Body of pancreas (tissue), 4 donors: ENCODE measurements at regions not wholly inside any gene's neighbourhood (a gene's known extent, or its start where the extent isn't known, plus 50 kb on each side); places are given as distances from the start of the nearest gene placed in this dataset.

Source experiments
- ATAC-seq: fragments of 150-250 bp; one replicate; pipeline ENCODE4 v1.9.1; 2016
- DNase-seq, 4 donors: peaks; one replicate each; pipeline ENCODE4 v3.0.0-alpha.2; 2019
- H3K27ac ChIP-seq, 4 donors: fragments of 200-600 bp; sonication (generic); 1 replicate in 3 of 4; 2 replicates in 1 of 4; pipeline versions ENCODE4 v1.5.1 to v1.6.1; 2016 to 2019; ENCODE audit warnings: mild to moderate bottlenecking in 1 of 4, mixed read lengths in 1 of 4, moderate library complexity in 1 of 4
- H3K27me3 ChIP-seq, 2 donors: fragments of 200-600 bp; sonication (generic); one replicate each; pipeline ENCODE4 v1.6.0; 2016; ENCODE audit warnings: mild to moderate bottlenecking in 1 of 2
- H3K36me3 ChIP-seq, 2 donors: fragments of 200-600 bp; sonication (generic); replicated peaks in 1 of 2; 2 replicates each; pipeline ENCODE4 v1.5.1; 2016; ENCODE audit warnings: low read depth in 2 of 2; ENCODE audit not compliant: insufficient read depth in 1 of 2
- H3K4me1 ChIP-seq: fragments of 200-600 bp; sonication (generic); one replicate; pipeline ENCODE4 v1.6.0; 2016
- H3K4me3 ChIP-seq, 2 donors: fragments of 200-600 bp; sonication (generic); 1 replicate in 1 of 2; 2 replicates in 1 of 2; pipeline ENCODE4 v1.5.1; 2016 to 2019
- H3K9me3 ChIP-seq, 3 donors: fragments of 200-600 bp; sonication (generic); 1 replicate in 2 of 3; 2 replicates in 1 of 3; pipeline ENCODE4 v1.5.1; 2016
- CTCF ChIP-seq, 7 experiments: fragments of 450-650 bp in 4 of 7; fragments of 200-600 bp in 3 of 7; sonication (generic) in 3 of 7; IDR thresholded peaks; one replicate each; pipeline ENCODE4 v1.5.1; 2016 to 2019; ENCODE audit warnings: antibody characterized with exemption in 7 of 7
- POLR2A ChIP-seq, 3 donors: fragments of 450-650 bp; IDR thresholded peaks; one replicate each; pipeline ENCODE4 v1.6.1; 2016; ENCODE audit warnings: antibody characterized with exemption in 3 of 3, mild to moderate bottlenecking in 2 of 3
- WGBS, 2 donors: methylation state at CpG; one replicate each; pipeline ENCODE4 v1.1.5; 2017; 5-methylcytosine and 5-hydroxymethylcytosine counted together
- intact Hi-C: fragments of 100-400 bp; cut with DNase I; formaldehyde crosslinking; loops from one replicate; pipeline ENCODE4 v1.15.1; 2023

- TF ChIP-seq CTCF (IDR thresholded peaks at IDR 0.05): no peak
- TF ChIP-seq POLR2A (IDR thresholded peaks at IDR 0.05): no peak
- ATAC-seq: no peak
Measured at GRCh38 chr3:65238652-65239051, 550.9 kb upstream of the ADAMTS9 start.

DNA sequence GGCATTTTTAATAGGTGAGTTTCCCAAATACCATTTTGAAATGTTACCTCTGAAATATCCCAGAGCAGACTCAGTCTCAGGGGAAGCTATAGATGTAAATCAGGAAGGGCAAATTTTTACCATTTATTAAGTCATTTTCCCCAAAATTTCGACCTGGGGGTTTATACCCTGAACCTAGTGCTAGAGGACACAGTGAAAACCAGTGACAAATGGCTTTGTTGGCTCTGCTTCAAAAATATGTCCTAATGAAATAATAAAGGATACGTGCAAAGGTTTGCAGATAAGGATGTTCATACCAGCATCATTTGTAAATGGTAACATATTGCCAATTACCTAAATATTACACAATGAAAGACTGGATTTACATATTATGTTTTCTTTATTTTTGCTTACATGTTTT is 546.7 kb upstream of the ADAMTS9 start:
- WGBS, 2 donors: 32 to 38% methylated on average over 2 of the region's 2 CpGs
- Histone ChIP-seq H3K9me3 (no peaks in the 10 kb centered on the region), H3K27ac (no peak overlapping the region), H3K4me1 (no peaks in the 10 kb centered on the region), H3K4me3 (no peak overlapping the region), H3K36me3 (no peaks in the 10 kb centered on the region), H3K27me3 (no peaks in the 10 kb centered on the region)
- TF ChIP-seq POLR2A (IDR thresholded peaks at IDR 0.05) (no peak), CTCF (IDR thresholded peaks at IDR 0.05) (no peak)
- no peak for DNase-seq
- no peak for ATAC-seq
- intact Hi-C loops: no loop called here

More at GRCh38 chr3:65238652-65239051, 550.9 kb upstream of the ADAMTS9 start:
- H3K36me3 ChIP-seq: no peaks in the 10 kb centered on the region
- H3K4me3 ChIP-seq: no peak overlapping the region
- no peak overlapping the region for H3K27ac ChIP-seq
- intact Hi-C loops: no loop called here
- no peaks in the 10 kb centered on the region for H3K27me3 ChIP-seq
- H3K4me1 ChIP-seq: no peaks in the 10 kb centered on the region
- DNase-seq: no peak
- 59 to 74% methylated on average over 2 of the region's 2 CpGs for WGBS, 2 donors
- no peaks in the 10 kb centered on the region for H3K9me3 ChIP-seq

GRCh38 chr3:65233561-65233960 is 545.8 kb upstream of the ADAMTS9 start:
- ATAC-seq: no peak
- no peaks in the 10 kb centered on the region for H3K27me3 ChIP-seq

DNA sequence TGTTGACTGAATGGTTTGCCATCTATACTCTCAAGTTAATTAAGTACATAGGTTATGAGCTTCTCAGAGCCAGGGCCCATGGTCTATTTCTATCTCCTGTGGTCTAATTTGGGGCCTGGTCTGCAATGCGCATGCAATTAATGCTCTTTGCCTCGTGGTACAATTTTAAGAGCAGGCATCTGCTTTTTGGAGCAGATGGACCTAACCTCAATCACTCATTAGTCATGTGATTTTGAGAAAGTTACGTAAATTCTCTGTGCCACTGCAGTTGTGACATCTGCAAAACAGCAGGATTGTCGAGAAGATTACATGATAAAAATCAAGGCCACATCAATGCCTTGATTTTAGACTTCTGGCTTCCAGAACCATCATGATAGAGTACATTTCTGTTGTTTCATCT is 543.7 kb upstream of the ADAMTS9 start:
- Histone ChIP-seq H3K27me3 (no peaks in the 10 kb centered on the region), H3K36me3 (no peaks in the 10 kb centered on the region), H3K4me3 (no peak overlapping the region), H3K27ac (no peak overlapping the region), H3K4me1 (no peaks in the 10 kb centered on the region), H3K9me3 (no peaks in the 10 kb centered on the region)
- intact Hi-C loops: no loop called here
- DNase-seq: no peak
- TF ChIP-seq CTCF (IDR thresholded peaks at IDR 0.05): no peak
- TF ChIP-seq POLR2A (IDR thresholded peaks at IDR 0.05): no peak
- ATAC-seq: no peak
- WGBS, 2 donors: 77 to 85% methylated on average over 4 of the region's 4 CpGs

More at GRCh38 chr3:65233561-65233960, 545.8 kb upstream of the ADAMTS9 start:
- H3K27ac ChIP-seq: no peak overlapping the region
- no peak for DNase-seq
- no peak overlapping the region for H3K4me3 ChIP-seq
- no peaks in the 10 kb centered on the region for H3K9me3 ChIP-seq
- 83 to 87% methylated on average over 5 of the region's 5 CpGs for WGBS, 2 donors
- no peaks in the 10 kb centered on the region for H3K4me1 ChIP-seq
- TF ChIP-seq POLR2A (IDR thresholded peaks at IDR 0.05): no peak
- TF ChIP-seq CTCF (IDR thresholded peaks at IDR 0.05): no peak
- intact Hi-C loops: no loop called here
- no peaks in the 10 kb centered on the region for H3K36me3 ChIP-seq

- Histone ChIP-seq H3K4me3 (no peak overlapping the region), H3K4me1 (no peaks in the 10 kb centered on the region), H3K27ac (no peak overlapping the region), H3K27me3 (no peaks in the 10 kb centered on the region), H3K36me3 (no peaks in the 10 kb centered on the region), H3K9me3 (no peaks in the 10 kb centered on the region)
- ATAC-seq (no peak), DNase-seq (no peak)
- 71 to 75% methylated on average over 14 of the region's 14 CpGs for WGBS, 2 donors
- no peak for TF ChIP-seq CTCF (IDR thresholded peaks at IDR 0.05)
- TF ChIP-seq POLR2A (IDR thresholded peaks at IDR 0.05): no peak
- intact Hi-C loops: no loop called here
Measured at GRCh38 chr3:65230261-65231139, 542.7 kb upstream of the ADAMTS9 start.
